ENCODE measurements at regions not wholly inside any gene's neighbourhood (a gene's known extent, or its start where the extent isn't known, plus 50 kb on each side); places are given as distances from the start of the nearest gene placed in this dataset.
"Not testable (repeated sequence)": the region's sequence is repeated elsewhere in the genome, so short reads cannot be mapped to it uniquely, and the experiment has no call there.

- DNase-seq (ENCODE audit: low read depth), result no peak
Observed at GRCh38 chr6:6815732-6816131, 227.2 kb downstream of the LY86 start.

GRCh38 chr6:6816716-6817115 lies 228.2 kb downstream of the LY86 start:
- no peak for DNase-seq (ENCODE audit: low read depth)

GRCh38 chr6:6818078-6818639 lies 229.6 kb downstream of the LY86 start:
- no peak for DNase-seq (ENCODE audit: low read depth)

- DNase-seq (ENCODE audit: low read depth), result no peak
Observed at GRCh38 chr6:6820641-6821238, 232.2 kb downstream of the LY86 start.

GRCh38 chr6:6821639-6822261 lies 233.2 kb downstream of the LY86 start:
- no peak for DNase-seq (ENCODE audit: low read depth)

- no peak for DNase-seq (ENCODE audit: low read depth)
Observed at GRCh38 chr6:6823030-6823429, 234.5 kb downstream of the LY86 start.

- DNase-seq (ENCODE audit: low read depth), result no peak
Observed at GRCh38 chr6:6823568-6824224, 235.2 kb downstream of the LY86 start.

- no peak for DNase-seq (ENCODE audit: low read depth)
Observed at GRCh38 chr6:6824381-6824780, 235.9 kb downstream of the LY86 start.

GRCh38 chr6:6825193-6825784 lies 236.8 kb downstream of the LY86 start:
- no peak for DNase-seq (ENCODE audit: low read depth)

- DNase-seq (ENCODE audit: low read depth), result no peak
Observed at GRCh38 chr6:6826095-6826901, 237.8 kb downstream of the LY86 start.

GRCh38 chr6:6826961-6827360 lies 238.4 kb downstream of the LY86 start:
- DNase-seq (ENCODE audit: low read depth), result no peak

GRCh38 chr6:6829872-6830685 lies 241.6 kb downstream of the LY86 start:
- no peak for DNase-seq (ENCODE audit: low read depth)

- not testable (repeated sequence) for DNase-seq (ENCODE audit: low read depth)
Observed at GRCh38 chr6:6830686-6831063, 242.2 kb downstream of the LY86 start.

GRCh38 chr6:6832439-6832838 lies 243.9 kb downstream of the LY86 start:
- DNase-seq (ENCODE audit: low read depth), result no peak

- no peak for DNase-seq (ENCODE audit: low read depth)
Observed at GRCh38 chr6:6834356-6835222, 246.1 kb downstream of the LY86 start.

GRCh38 chr6:6835223-6835503 lies 246.6 kb downstream of the LY86 start:
- DNase-seq (ENCODE audit: low read depth), result no peak

- DNase-seq (ENCODE audit: low read depth), result no peak
Observed at GRCh38 chr6:6836609-6837406, 248.3 kb downstream of the LY86 start.

GRCh38 chr6:6837541-6838080 lies 249.1 kb downstream of the LY86 start:
- no peak for DNase-seq (ENCODE audit: low read depth)

- no peak for DNase-seq (ENCODE audit: low read depth)
Observed at GRCh38 chr6:6840831-6841291, 252.3 kb downstream of the LY86 start.

Data from GM04503 (cell line).